Mucosa of descending colon (tissue), 3 donors: ENCODE measurements at regions not wholly inside any gene's neighbourhood (a gene's known extent, or its start where the extent isn't known, plus 50 kb on each side); places are given as distances from the start of the nearest gene placed in this dataset.
"Not testable (repeated sequence)": the region's sequence is repeated elsewhere in the genome, so short reads cannot be mapped to it uniquely, and the experiment has no call there.

ENCODE experiments used
- ATAC-seq: fragments of 200-7000 bp; cut with Tn5 transposase; one replicate; pipeline ENCODE4 v1.9.1; 2020; ENCODE audit warnings: mild to moderate bottlenecking, moderate library complexity
- DNase-seq, 3 donors: peaks; one replicate each; pipeline ENCODE4 v3.0.0-alpha.2; 2020
- H3K36me3 ChIP-seq: fragments of 200-600 bp; one replicate; pipeline ENCODE4 v1.8.0; 2021; ENCODE audit warnings: low read depth, mild to moderate bottlenecking
- H3K4me1 ChIP-seq: fragments of 200-600 bp; one replicate; pipeline ENCODE4 v1.8.0; 2021; ENCODE audit warnings: low read depth, mild to moderate bottlenecking
- H3K4me3 ChIP-seq: fragments of 200-600 bp; one replicate; pipeline ENCODE4 v1.8.0; 2021; ENCODE audit warnings: mild to moderate bottlenecking
- H3K9me3 ChIP-seq: fragments of 200-600 bp; one replicate; pipeline ENCODE4 v1.8.0; 2021; ENCODE audit warnings: mild to moderate bottlenecking
- CTCF ChIP-seq: fragments of 200-600 bp; IDR thresholded peaks from one replicate; pipeline ENCODE4 v1.8.0; 2022; ENCODE audit warnings: antibody characterized with exemption, mild to moderate bottlenecking
- intact Hi-C, 2 donors: fragments of 100-400 bp; cut with DNase I in 1 of 2; cut with micrococcal nuclease in 1 of 2; formaldehyde crosslinking; loops; one replicate each; pipeline versions ENCODE4 v1.11.0 to v1.11.1; 2022; cut with DNase I, micrococcal nuclease
- donor health status: DM: no; HTN: no; CAD: no; lungs with moderate emphysema.
- donor health status: DM: no; HTN: no; CAD: no.
- donor health status: DM: no; HTN: yes; CAD: no.

- no peak for TF ChIP-seq CTCF
- Histone ChIP-seq H3K4me1 (no peaks in the 10 kb centered on the region), H3K9me3 (no peaks in the 10 kb centered on the region), H3K4me3 (no peak overlapping the region), H3K36me3 (no peaks in the 10 kb centered on the region)
- ATAC-seq (no peak), DNase-seq (no peak)
- intact Hi-C loops: no loop called here
Observed at GRCh38 chr21:35720208-35720731, 340.1 kb downstream of the SETD4 start.

GRCh38 chr21:35719080-35719479 lies 341.2 kb downstream of the SETD4 start:
- DNase-seq (no peak), ATAC-seq (no peak)
- intact Hi-C loops: no loop called here
- Histone ChIP-seq H3K36me3 (no peaks in the 10 kb centered on the region), H3K4me3 (no peak overlapping the region), H3K4me1 (no peaks in the 10 kb centered on the region), H3K9me3 (no peaks in the 10 kb centered on the region)
- TF ChIP-seq CTCF: no peak

GRCh38 chr21:35716876-35717565 lies 343.3 kb downstream of the SETD4 start:
- Histone ChIP-seq H3K4me3 (no peak overlapping the region), H3K36me3 (no peaks in the 10 kb centered on the region), H3K4me1 (no peaks in the 10 kb centered on the region), H3K9me3 (no peaks in the 10 kb centered on the region)
- TF ChIP-seq CTCF: no peak
- no peak for DNase-seq
- intact Hi-C loops: no loop called here
- ATAC-seq: no peak

GRCh38 chr21:35713914-35714313 lies 346.4 kb downstream of the SETD4 start:
- no peaks in the 10 kb centered on the region for H3K4me1 ChIP-seq
- TF ChIP-seq CTCF: no peak
- H3K36me3 ChIP-seq: no peaks in the 10 kb centered on the region
- no peak for DNase-seq
- no peak for ATAC-seq
- H3K4me3 ChIP-seq: no peak overlapping the region
- intact Hi-C loops: no loop called here
- no peaks in the 10 kb centered on the region for H3K9me3 ChIP-seq

GRCh38 chr21:35711661-35712060 lies 348.7 kb downstream of the SETD4 start:
- DNase-seq (no peak), ATAC-seq (no peak)
- Histone ChIP-seq H3K4me1 (no peaks in the 10 kb centered on the region), H3K4me3 (no peak overlapping the region), H3K9me3 (no peaks in the 10 kb centered on the region), H3K36me3 (no peaks in the 10 kb centered on the region)
- no peak for TF ChIP-seq CTCF
- intact Hi-C loops: no loop called here

GRCh38 chr21:35711213-35711612 lies 349.1 kb downstream of the SETD4 start:
- Histone ChIP-seq H3K4me1 (no peaks in the 10 kb centered on the region), H3K9me3 (no peaks in the 10 kb centered on the region), H3K4me3 (no peak overlapping the region), H3K36me3 (no peaks in the 10 kb centered on the region)
- no peak for ATAC-seq
- intact Hi-C loops: no loop called here
- DNase-seq: no peak
- no peak for TF ChIP-seq CTCF

- H3K4me3 ChIP-seq, intact Hi-C loops, H3K9me3 ChIP-seq, DNase-seq, H3K36me3 ChIP-seq, ATAC-seq, H3K4me1 ChIP-seq: not testable (repeated sequence)
Observed at GRCh38 chr21:35709990-35710389, 350.3 kb downstream of the SETD4 start.
